ENCODE measurements at regions not wholly inside any gene's neighbourhood (a gene's known extent, or its start where the extent isn't known, plus 50 kb on each side); places are given as distances from the start of the nearest gene placed in this dataset.

- Histone ChIP-seq H3K4me1 (peaks cover 29% of the 10 kb centered on the region), H3K9me3 (no peaks in the 10 kb centered on the region), H3K36me3 (no peaks in the 10 kb centered on the region), H3K27ac (no peak overlapping the region), H3K27me3 (no peaks in the 10 kb centered on the region), H3K4me3 (no peak overlapping the region)
- intact Hi-C loops (cut with DNase I) = no loop called here
- TF ChIP-seq POLR2AphosphoS5 (IDR thresholded peaks at IDR 0.05; ENCODE audit: insufficient read depth in 1 of 2, low read depth in 1 of 2) (no peak), POLR2A (IDR thresholded peaks at IDR 0.05) (no peak), CTCF (IDR thresholded peaks at IDR 0.05) (no peak)
- no peak for DNase-seq (ENCODE audit: extremely low spot score in 2 of 2)
Observed at GRCh38 chr16:88314991-88315542, 67.7 kb upstream of the ZNF469 start.

GRCh38 chr16:88315543-88316105 lies 67.1 kb upstream of the ZNF469 start:
- Histone ChIP-seq H3K4me3 (no peak overlapping the region), H3K9me3 (no peaks in the 10 kb centered on the region), H3K36me3 (no peaks in the 10 kb centered on the region), H3K27ac (no peak overlapping the region), H3K4me1 (peaks cover 29% of the 10 kb centered on the region), H3K27me3 (no peaks in the 10 kb centered on the region)
- no peak for DNase-seq (ENCODE audit: extremely low spot score in 2 of 2)
- peak in 1 of 2 donors; percentile 31 for TF ChIP-seq POLR2AphosphoS5 (IDR thresholded peaks at IDR 0.05; ENCODE audit: insufficient read depth in 1 of 2, low read depth in 1 of 2)
- TF ChIP-seq CTCF (IDR thresholded peaks at IDR 0.05) = no peak
- intact Hi-C loops (cut with DNase I) = no loop called here

- Histone ChIP-seq H3K9me3 (no peaks in the 10 kb centered on the region), H3K4me1 (peaks cover 29% of the 10 kb centered on the region), H3K4me3 (no peak overlapping the region), H3K36me3 (no peaks in the 10 kb centered on the region), H3K27me3 (no peaks in the 10 kb centered on the region), H3K27ac (no peak overlapping the region)
- no peak for DNase-seq (ENCODE audit: extremely low spot score in 2 of 2)
- intact Hi-C loops (cut with DNase I) = no loop called here
- TF ChIP-seq POLR2AphosphoS5 (IDR thresholded peaks at IDR 0.05; ENCODE audit: insufficient read depth in 1 of 2, low read depth in 1 of 2) (no peak), CTCF (IDR thresholded peaks at IDR 0.05) (no peak)
Observed at GRCh38 chr16:88316151-88316550, 66.6 kb upstream of the ZNF469 start.

GRCh38 chr16:88316941-88317612 lies 65.7 kb upstream of the ZNF469 start:
- Histone ChIP-seq H3K9me3 (no peaks in the 10 kb centered on the region), H3K27me3 (no peaks in the 10 kb centered on the region), H3K36me3 (no peaks in the 10 kb centered on the region), H3K4me3 (no peak overlapping the region), H3K27ac (peak overlapping the region; percentile 73), H3K4me1 (peaks cover 29% of the 10 kb centered on the region)
- no peak for DNase-seq (ENCODE audit: extremely low spot score in 2 of 2)
- TF ChIP-seq POLR2A (IDR thresholded peaks at IDR 0.05) (no peak), CTCF (IDR thresholded peaks at IDR 0.05) (no peak), POLR2AphosphoS5 (IDR thresholded peaks at IDR 0.05; ENCODE audit: insufficient read depth in 1 of 2, low read depth in 1 of 2) (no peak)
- intact Hi-C loops (cut with DNase I) = no loop called here

- intact Hi-C loops (cut with DNase I) = no loop called here
- H3K36me3 ChIP-seq = no peaks in the 10 kb centered on the region
- no peak overlapping the region for H3K4me3 ChIP-seq
- no peaks in the 10 kb centered on the region for H3K9me3 ChIP-seq
- H3K27ac ChIP-seq = peak overlapping the region; percentile 73
- DNase-seq (ENCODE audit: extremely low spot score in 2 of 2) = no peak
- H3K4me1 ChIP-seq = peaks cover 29% of the 10 kb centered on the region
- no peaks in the 10 kb centered on the region for H3K27me3 ChIP-seq
- no peak for TF ChIP-seq POLR2AphosphoS5 (IDR thresholded peaks at IDR 0.05; ENCODE audit: insufficient read depth in 1 of 2, low read depth in 1 of 2)
Observed at GRCh38 chr16:88317613-88317965, 65.2 kb upstream of the ZNF469 start.

Measured in vagina (tissue), 2 donors.